B cell (primary cell): ENCODE measurements at regions not wholly inside any gene's neighbourhood (a gene's known extent, or its start where the extent isn't known, plus 50 kb on each side); places are given as distances from the start of the nearest gene placed in this dataset.

Experiments used
- ATAC-seq: fragments of 200-7000 bp; cut with Tn5 transposase; one replicate; pipeline ENCODE4 v1.10.0; 2021; ENCODE audit warnings: low read depth, mild to moderate bottlenecking, moderate number of reproducible peaks, moderate library complexity
- CTCF ChIA-PET: fragments of 350-600 bp; sonication (Branson Sonifier 250); formaldehyde crosslinking; loops from one replicate; lab custom pipeline; 2021; ENCODE audit warnings: antibody characterized with exemption, inconsistent platforms; lab: Charles Lee
- POLR2A ChIA-PET: fragments of 350-600 bp; sonication (Branson Sonifier 250); formaldehyde crosslinking; loops from one replicate; lab custom pipeline; 2021; ENCODE audit warnings: antibody characterized with exemption; lab: Charles Lee
- DNase-seq: peaks from one replicate; pipeline ENCODE4 v3.0.0; 2013
- H2AFZ ChIP-seq: 2 replicates; pipeline ENCODE4 v1.6.1; 2012; ENCODE audit warnings: mild to moderate bottlenecking, low read depth, low read length; ENCODE audit not compliant: insufficient read depth, poor library complexity, severe bottlenecking
- H3K27ac ChIP-seq, 2 donors: 1 replicate in 1 of 2; 2 replicates in 1 of 2; pipeline ENCODE4 v1.5.1; 2012 to 2013; ENCODE audit warnings: low read length in 2 of 2, mild to moderate bottlenecking in 2 of 2, moderate library complexity in 1 of 2
- H3K27me3 ChIP-seq, 4 experiments: fragments of 200-600 bp in 1 of 4; sonication (generic) in 1 of 4; replicated peaks in 1 of 4; 1 replicate in 2 of 4; 2 replicates in 2 of 4; pipeline versions ENCODE4 v1.6.1 to v1.7.0; 2013 to 2016; ENCODE audit warnings: low read length in 3 of 4, mild to moderate bottlenecking in 2 of 4, mixed read lengths in 1 of 4, moderate library complexity in 1 of 4; ENCODE audit not compliant: insufficient read depth in 4 of 4, control insufficient read depth in 3 of 4; ENCODE audit errors: control extremely low read depth in 1 of 4
- H3K36me3 ChIP-seq, 2 experiments: replicated peaks in 1 of 2; 1 replicate in 1 of 2; 2 replicates in 1 of 2; pipeline versions ENCODE4 v1.6.1 to v1.7.1; 2013; ENCODE audit warnings: low read length in 1 of 2; ENCODE audit not compliant: insufficient read depth in 2 of 2, control insufficient read depth in 1 of 2; ENCODE audit errors: control extremely low read depth in 1 of 2, extremely low read depth in 1 of 2
- H3K4me1 ChIP-seq, 2 donors: fragments of 200-600 bp in 1 of 2; sonication (generic) in 1 of 2; 1 replicate in 1 of 2; 2 replicates in 1 of 2; pipeline versions ENCODE4 v1.5.1 to v1.6.1; 2013 to 2017; ENCODE audit warnings: low read length in 2 of 2; ENCODE audit not compliant: control insufficient read depth in 2 of 2, insufficient read depth in 2 of 2
- H3K4me2 ChIP-seq: replicated peaks from 2 replicates; pipeline ENCODE3; 2012; ENCODE audit warnings: mild to moderate bottlenecking, low read depth, low read length; ENCODE audit not compliant: poor library complexity, severe bottlenecking
- H3K4me3 ChIP-seq, 5 experiments: fragments of 200-600 bp in 1 of 5; sonication (generic) in 1 of 5; 1 replicate in 3 of 5; 2 replicates in 2 of 5; pipeline versions ENCODE4 v1.5.1 to v1.7.0; 2011 to 2016; ENCODE audit warnings: low read length in 4 of 5, mild to moderate bottlenecking in 4 of 5, low read depth in 2 of 5, control low read depth in 1 of 5, moderate library complexity in 1 of 5; ENCODE audit not compliant: insufficient read depth in 1 of 5; ENCODE audit errors: control extremely low read depth in 1 of 5, extremely low read depth in 1 of 5
- H3K79me2 ChIP-seq: fragments of 200-600 bp; sonication (generic); one replicate; pipeline ENCODE4 v1.6.0; 2016; ENCODE audit warnings: low read length; ENCODE audit not compliant: control insufficient read depth, insufficient read depth
- H3K9ac ChIP-seq: fragments of 200-600 bp; sonication (generic); 2 replicates; pipeline ENCODE4 v1.6.1; 2017; ENCODE audit warnings: mild to moderate bottlenecking, low read length, moderate library complexity
- H3K9me3 ChIP-seq, 3 donors: one replicate each; pipeline versions ENCODE4 v1.6.1 to v1.7.1; 2013; ENCODE audit warnings: low read length in 2 of 3; ENCODE audit not compliant: control insufficient read depth in 2 of 3, insufficient read depth in 1 of 3; ENCODE audit errors: control extremely low read depth in 1 of 3
- H4K20me1 ChIP-seq: 2 replicates; pipeline ENCODE4 v1.6.0; 2012; ENCODE audit warnings: mild to moderate bottlenecking, low read length; ENCODE audit not compliant: insufficient read depth, control insufficient read depth, poor library complexity, severe bottlenecking
- H3K27ac Mint-ChIP-seq: one replicate; pipeline ENCODE4 v1.8.0; 2021; ENCODE audit warnings: mixed read lengths
- H3K27me3 Mint-ChIP-seq: one replicate; pipeline ENCODE4 v1.8.0; 2021; ENCODE audit warnings: mixed read lengths
- H3K4me1 Mint-ChIP-seq: one replicate; pipeline ENCODE4 v1.8.0; 2021; ENCODE audit warnings: mixed read lengths
- H3K4me3 Mint-ChIP-seq: one replicate; pipeline ENCODE4 v1.8.0; 2021; ENCODE audit warnings: mixed read lengths
- H3K9me3 Mint-ChIP-seq: one replicate; pipeline ENCODE4 v1.8.0; 2022; ENCODE audit warnings: mixed read lengths; ENCODE audit not compliant: insufficient read depth
- CTCF ChIP-seq: fragments of 200-600 bp; IDR thresholded peaks from one replicate; pipeline ENCODE4 v1.8.0; 2022; ENCODE audit warnings: antibody characterized with exemption, mild to moderate bottlenecking
- EZH2 ChIP-seq: IDR thresholded peaks from 2 replicates; pipeline ENCODE4 v1.6.1; 2012; ENCODE audit warnings: borderline replicate concordance, low read depth, mild to moderate bottlenecking, moderate library complexity, low read length; ENCODE audit not compliant: insufficient read depth, poor library complexity, severe bottlenecking
- WGBS: methylation state at CpG from one replicate; pipeline ENCODE4 v1.1.5; 2013; ENCODE audit warnings: missing lambda C conversion rate; ENCODE audit not compliant: insufficient coverage; 5-methylcytosine and 5-hydroxymethylcytosine counted together
- intact Hi-C: fragments of 100-400 bp; cut with micrococcal nuclease; formaldehyde crosslinking; loops from one replicate; pipeline ENCODE4 v1.10.0; 2022

GRCh38 chr2:52428224-52428623, 1339.4 kb upstream of the CHAC2 start:
- Mint-ChIP-seq H3K27ac (no peak overlapping the region), H3K4me1 (no peaks in the 10 kb centered on the region), H3K4me3 (no peak overlapping the region), H3K9me3 (no peaks in the 10 kb centered on the region), H3K27me3 (no peaks in the 10 kb centered on the region)
- TF ChIP-seq CTCF (no peak), EZH2 (no peak)
- H3K9me3 ChIP-seq: peaks cover 0 to 8% (median 0%) of the 10 kb centered on the region in 3 donors
- intact Hi-C loops: no loop called here
- H4K20me1 ChIP-seq: no peaks in the 10 kb centered on the region
- H3K4me1 ChIP-seq: no peaks in the 10 kb centered on the region
- WGBS: no CpG with 5 or more reads among the region's 2 CpGs
- no peak overlapping the region for H3K9ac ChIP-seq
- CTCF ChIA-PET: no interaction called here
- DNase-seq (no peak), ATAC-seq (no peak)
- H3K79me2 ChIP-seq: no peaks in the 10 kb centered on the region
- POLR2A ChIA-PET: no interaction called here
- H2AFZ ChIP-seq: no peak overlapping the region
- no peak overlapping the region for H3K4me3 ChIP-seq
- no peak overlapping the region for H3K4me2 ChIP-seq
- H3K27ac ChIP-seq: no peak overlapping the region
- no peaks in the 10 kb centered on the region for H3K27me3 ChIP-seq
- H3K36me3 ChIP-seq: no peaks in the 10 kb centered on the region

- H3K4me3 Mint-ChIP-seq: no peak overlapping the region
- no peak for DNase-seq
- ChIA-PET POLR2A (no interaction called here), CTCF (no interaction called here)
- no peaks in the 10 kb centered on the region for H3K79me2 ChIP-seq
- H3K9ac ChIP-seq: no peak overlapping the region
- no peak overlapping the region for H2AFZ ChIP-seq
- H3K36me3 ChIP-seq: no peaks in the 10 kb centered on the region
- WGBS: no CpG with 5 or more reads among the region's 2 CpGs
- no peaks in the 10 kb centered on the region for H3K4me1 Mint-ChIP-seq
- H3K27ac ChIP-seq: no peak overlapping the region
- H3K4me3 ChIP-seq: no peak overlapping the region
- H3K4me1 ChIP-seq: no peaks in the 10 kb centered on the region
- no peak overlapping the region for H3K27ac Mint-ChIP-seq
- no peaks in the 10 kb centered on the region for H4K20me1 ChIP-seq
- no peaks in the 10 kb centered on the region for H3K27me3 ChIP-seq
- no peak for TF ChIP-seq EZH2
- TF ChIP-seq CTCF: no peak
- H3K27me3 Mint-ChIP-seq: no peaks in the 10 kb centered on the region
- no peak overlapping the region for H3K4me2 ChIP-seq
- intact Hi-C loops: no loop called here
- ATAC-seq: no peak
- peaks cover 0 to 4% (median 0%) of the 10 kb centered on the region in 3 donors for H3K9me3 ChIP-seq
- H3K9me3 Mint-ChIP-seq: no peaks in the 10 kb centered on the region
Measured at GRCh38 chr2:52423655-52424054, 1343.9 kb upstream of the CHAC2 start.
